WERI-Rb-1 (cell line): ENCODE measurements at regions not wholly inside any gene's neighbourhood (a gene's known extent, or its start where the extent isn't known, plus 50 kb on each side); places are given as distances from the start of the nearest gene placed in this dataset.

Source experiments
- DNase-seq: peaks from one replicate; pipeline ENCODE4 v3.0.0-alpha.2; 2020
- H3K27ac ChIP-seq: fragments of 250-450 bp; sonication (Bioruptor Pico); 2 replicates; pipeline ENCODE4 v1.5.1; 2020; ENCODE audit warnings: mild to moderate bottlenecking, moderate library complexity
- H3K27me3 ChIP-seq: fragments of 250-450 bp; sonication (Bioruptor Pico); 2 replicates; pipeline ENCODE4 v1.5.1; 2021; ENCODE audit warnings: mild to moderate bottlenecking, low read depth, moderate library complexity; ENCODE audit not compliant: insufficient read depth, severe bottlenecking
- H3K36me3 ChIP-seq: fragments of 250-450 bp; sonication (Bioruptor Pico); 2 replicates; pipeline ENCODE4 v1.5.1; 2020; ENCODE audit warnings: mild to moderate bottlenecking, moderate library complexity
- H3K4me3 ChIP-seq: 2 replicates; pipeline ENCODE4 v1.5.1; 2011; ENCODE audit warnings: low read depth, mild to moderate bottlenecking, control low read depth, low read length
- H3K9me3 ChIP-seq: fragments of 250-450 bp; sonication (Bioruptor Pico); 2 replicates; pipeline ENCODE4 v1.5.1; 2021; ENCODE audit warnings: mild to moderate bottlenecking, moderate library complexity; ENCODE audit not compliant: severe bottlenecking
- TF ChIP-seq, protein P1 (sequence below): IDR thresholded peaks from 2 replicates; pipeline ENCODE4 v1.5.1; 2011; ENCODE audit warnings: low read depth, mild to moderate bottlenecking, control low read depth, inconsistent platforms, low read length

DNA sequence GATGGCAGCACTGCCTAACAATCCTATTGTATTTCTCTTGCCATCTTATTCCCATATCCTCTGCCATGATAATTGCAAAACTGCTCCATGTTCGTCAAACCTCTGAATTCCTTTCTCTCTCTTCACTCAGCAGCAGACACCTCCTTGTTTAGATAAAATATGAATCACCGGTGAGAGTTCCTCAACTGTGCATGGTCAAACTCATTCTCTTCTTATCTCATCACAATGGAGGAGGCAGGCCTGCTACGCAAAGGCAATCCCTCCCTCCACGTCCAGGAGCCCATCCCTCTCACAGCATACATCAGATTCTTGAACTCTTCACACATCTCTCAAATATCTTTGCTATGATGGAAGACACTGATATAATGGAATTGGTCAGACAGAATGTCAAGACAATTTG, 90.1 kb upstream of the DAAM1 start:
- DNase-seq: no peak
- TF ChIP-seq, protein P1, sequence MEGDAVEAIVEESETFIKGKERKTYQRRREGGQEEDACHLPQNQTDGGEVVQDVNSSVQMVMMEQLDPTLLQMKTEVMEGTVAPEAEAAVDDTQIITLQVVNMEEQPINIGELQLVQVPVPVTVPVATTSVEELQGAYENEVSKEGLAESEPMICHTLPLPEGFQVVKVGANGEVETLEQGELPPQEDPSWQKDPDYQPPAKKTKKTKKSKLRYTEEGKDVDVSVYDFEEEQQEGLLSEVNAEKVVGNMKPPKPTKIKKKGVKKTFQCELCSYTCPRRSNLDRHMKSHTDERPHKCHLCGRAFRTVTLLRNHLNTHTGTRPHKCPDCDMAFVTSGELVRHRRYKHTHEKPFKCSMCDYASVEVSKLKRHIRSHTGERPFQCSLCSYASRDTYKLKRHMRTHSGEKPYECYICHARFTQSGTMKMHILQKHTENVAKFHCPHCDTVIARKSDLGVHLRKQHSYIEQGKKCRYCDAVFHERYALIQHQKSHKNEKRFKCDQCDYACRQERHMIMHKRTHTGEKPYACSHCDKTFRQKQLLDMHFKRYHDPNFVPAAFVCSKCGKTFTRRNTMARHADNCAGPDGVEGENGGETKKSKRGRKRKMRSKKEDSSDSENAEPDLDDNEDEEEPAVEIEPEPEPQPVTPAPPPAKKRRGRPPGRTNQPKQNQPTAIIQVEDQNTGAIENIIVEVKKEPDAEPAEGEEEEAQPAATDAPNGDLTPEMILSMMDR: no peak
- Histone ChIP-seq H3K27ac (no peak overlapping the region), H3K4me3 (no peak overlapping the region), H3K27me3 (no peaks in the 10 kb centered on the region), H3K36me3 (no peaks in the 10 kb centered on the region), H3K9me3 (no peaks in the 10 kb centered on the region)

DNA sequence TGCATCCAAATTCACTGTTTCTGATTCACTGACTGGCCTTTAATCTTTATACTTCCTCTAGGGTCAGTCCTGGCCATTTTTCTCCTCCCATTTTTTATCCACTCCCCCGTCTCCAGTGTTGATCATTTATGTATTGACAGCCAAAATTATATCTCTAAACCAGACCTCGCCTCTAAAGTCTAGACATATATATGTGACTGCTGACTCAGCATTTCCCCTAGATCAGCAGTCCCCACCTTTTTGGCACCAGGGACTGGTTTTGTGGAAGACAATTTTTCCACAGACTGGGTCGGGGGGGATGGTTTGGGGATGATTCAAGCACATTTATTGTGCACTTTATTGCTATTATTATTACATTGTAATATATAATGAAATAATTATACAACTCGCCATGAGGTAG, 88.3 kb upstream of the DAAM1 start:
- no peaks in the 10 kb centered on the region for H3K36me3 ChIP-seq
- no peak overlapping the region for H3K4me3 ChIP-seq
- no peak for DNase-seq
- H3K27ac ChIP-seq: no peak overlapping the region
- TF ChIP-seq, protein P1: no peak
- H3K9me3 ChIP-seq: no peaks in the 10 kb centered on the region
- H3K27me3 ChIP-seq: no peaks in the 10 kb centered on the region

DNA sequence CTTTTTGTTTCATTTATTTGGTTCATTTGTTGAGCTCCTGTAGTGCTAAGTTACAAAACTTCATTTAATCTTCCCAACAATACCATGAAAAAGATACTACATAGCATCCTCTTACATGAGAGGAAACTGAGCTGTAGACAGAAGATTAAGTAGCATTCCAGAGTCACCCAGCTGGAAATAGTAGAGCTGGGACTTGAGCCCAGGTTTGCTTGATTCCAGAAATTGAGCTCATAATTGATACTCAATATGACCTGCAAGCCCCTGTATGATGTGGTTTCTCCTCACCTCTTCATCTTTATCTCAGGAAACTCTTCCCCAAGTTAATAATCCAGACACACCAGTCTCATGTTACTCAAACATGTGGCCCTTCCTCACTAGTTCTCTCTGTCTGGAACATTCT, 87.0 kb upstream of the DAAM1 start:
- no peak for DNase-seq
- H3K36me3 ChIP-seq: no peaks in the 10 kb centered on the region
- no peaks in the 10 kb centered on the region for H3K9me3 ChIP-seq
- H3K4me3 ChIP-seq: no peak overlapping the region
- H3K27ac ChIP-seq: no peak overlapping the region
- no peaks in the 10 kb centered on the region for H3K27me3 ChIP-seq
- TF ChIP-seq, protein P1: no peak

DNA sequence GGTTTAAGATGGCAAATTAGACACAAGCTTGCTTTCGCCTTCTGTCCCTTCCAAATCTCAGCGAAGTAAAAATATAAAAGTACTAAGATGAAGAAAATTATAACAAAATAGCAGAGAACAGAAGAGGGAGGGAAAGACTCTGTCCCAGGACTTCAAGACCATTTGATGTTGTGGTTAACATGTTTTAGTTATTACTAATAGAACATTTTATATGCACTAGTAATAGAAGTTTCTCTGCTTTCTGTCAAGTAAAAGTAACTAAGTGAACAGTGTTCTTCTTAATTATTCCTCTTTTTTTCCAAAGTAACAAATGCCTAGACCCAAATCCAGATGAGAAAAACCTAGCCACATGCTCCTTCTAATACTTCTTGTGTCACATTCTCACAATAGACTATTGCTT, 85.1 kb upstream of the DAAM1 start:
- Histone ChIP-seq H3K27me3 (no peaks in the 10 kb centered on the region), H3K27ac (no peak overlapping the region), H3K9me3 (no peaks in the 10 kb centered on the region), H3K36me3 (no peaks in the 10 kb centered on the region), H3K4me3 (no peak overlapping the region)
- TF ChIP-seq, protein P1: no peak
- DNase-seq: no peak

DNA sequence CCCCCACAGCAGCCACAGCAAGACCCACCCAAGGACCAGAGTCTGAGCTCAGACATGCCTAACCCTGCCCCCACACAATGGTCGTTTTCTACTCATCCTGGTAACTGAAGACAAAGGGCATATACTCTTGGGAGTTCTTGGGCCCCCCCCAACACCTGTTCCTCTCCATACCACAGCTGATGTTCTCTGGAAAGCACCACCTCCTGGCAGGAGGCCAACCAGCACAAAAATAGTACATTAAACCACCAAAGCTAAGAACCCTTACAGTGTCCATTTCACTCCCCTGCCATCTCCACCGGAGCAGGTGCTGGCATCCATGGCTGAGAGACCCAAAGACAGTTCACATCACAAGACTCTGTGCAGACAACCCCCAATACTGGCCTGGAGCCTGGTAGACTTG, 80.6 kb upstream of the DAAM1 start:
- TF ChIP-seq, protein P1: no peak
- Histone ChIP-seq H3K27me3 (no peaks in the 10 kb centered on the region), H3K36me3 (no peaks in the 10 kb centered on the region), H3K9me3 (no peaks in the 10 kb centered on the region), H3K4me3 (no peak overlapping the region), H3K27ac (no peak overlapping the region)
- no peak for DNase-seq

DNA sequence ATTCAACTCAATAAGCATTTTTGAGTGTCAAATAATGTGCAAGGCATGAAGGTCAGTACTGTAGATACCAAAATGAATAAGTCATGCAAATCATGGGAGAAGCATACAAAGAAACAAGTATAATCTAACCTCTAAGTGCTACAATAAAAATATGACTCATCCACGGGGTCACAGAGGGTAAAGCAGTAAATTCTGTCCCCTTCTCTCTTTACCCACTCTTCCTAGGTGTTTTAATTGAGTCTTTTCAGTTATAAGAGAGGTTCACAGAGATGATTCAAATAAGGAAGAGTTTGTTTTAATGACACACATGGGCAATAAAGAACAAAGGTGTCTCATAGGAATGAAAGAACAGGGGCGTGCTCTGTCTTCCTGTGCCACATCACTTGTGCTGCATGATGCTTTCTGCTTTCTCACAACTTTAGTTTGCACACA, 71.5 kb upstream of the DAAM1 start:
- TF ChIP-seq, protein P1: no peak
- Histone ChIP-seq H3K36me3 (no peaks in the 10 kb centered on the region), H3K4me3 (no peak overlapping the region), H3K9me3 (no peaks in the 10 kb centered on the region), H3K27me3 (no peaks in the 10 kb centered on the region), H3K27ac (no peak overlapping the region)
- no peak for DNase-seq
